IMR-90 (cell line): ENCODE measurements at regions not wholly inside any gene's neighbourhood (a gene's known extent, or its start where the extent isn't known, plus 50 kb on each side); places are given as distances from the start of the nearest gene placed in this dataset.

Experiments
- ATAC-seq: fragments of 200-7000 bp; cut with Tn5 transposase; 2 replicates; pipeline ENCODE4 v1.9.1; 2020; ENCODE audit warnings: low read depth, mild to moderate bottlenecking, moderate library complexity
- BruUV-seq: library from RNA; stranded (reverse); fragments of 400-500 nt; replicated peaks from 2 replicates; lab custom pipeline; 2021; lab: Mats Ljungman, UMichigan
- CTCF ChIA-PET: fragments of 300-600 bp; formaldehyde crosslinking; extraction: SDS; loops from one replicate; lab custom pipeline; 2021; ENCODE audit warnings: antibody characterized with exemption; lab: Yijun Ruan, JAX
- POLR2A ChIA-PET: fragments of 300-600 bp; sonication (Branson Sonifier 250); formaldehyde crosslinking; loops from one replicate; lab custom pipeline; 2022; ENCODE audit warnings: antibody characterized with exemption; ENCODE audit not compliant: unreplicated experiment; lab: Charles Lee
- DNase-seq: peaks from one replicate; pipeline ENCODE4 v3.0.0; 2013
- H2AFZ ChIP-seq: replicated peaks from 2 replicates; pipeline ENCODE3; 2013; ENCODE audit warnings: low read length, mild to moderate bottlenecking; ENCODE audit not compliant: poor library complexity
- H2AK5ac ChIP-seq: 2 replicates; pipeline ENCODE4 v1.6.1; 2013; ENCODE audit warnings: low read depth, low read length, inconsistent platforms
- H2AK9ac ChIP-seq: replicated peaks from 2 replicates; pipeline ENCODE3; 2013; ENCODE audit warnings: mild to moderate bottlenecking, low read depth, low read length, moderate library complexity; ENCODE audit not compliant: poor library complexity
- H2BK120ac ChIP-seq: 2 replicates; pipeline ENCODE4 v1.6.1; 2013; ENCODE audit warnings: low read depth, low read length, inconsistent platforms
- H2BK15ac ChIP-seq: 3 replicates; pipeline ENCODE4 v1.6.1; 2013; ENCODE audit warnings: low read depth, low read length, inconsistent platforms
- H2BK20ac ChIP-seq: 2 replicates; pipeline ENCODE4 v1.6.1; 2013; ENCODE audit warnings: low read depth, mild to moderate bottlenecking, inconsistent platforms, low read length, moderate library complexity
- H2BK5ac ChIP-seq: 2 replicates; pipeline ENCODE4 v1.6.1; 2013; ENCODE audit warnings: mild to moderate bottlenecking, low read depth, low read length, inconsistent platforms; ENCODE audit not compliant: poor library complexity, severe bottlenecking
- H3K14ac ChIP-seq: replicated peaks from 2 replicates; pipeline ENCODE4 v1.6.1; 2013; ENCODE audit warnings: low read depth, low read length, inconsistent platforms
- H3K18ac ChIP-seq: 2 replicates; pipeline ENCODE4 v1.6.1; 2013; ENCODE audit warnings: low read depth, low read length, control low read depth
- H3K23ac ChIP-seq: 2 replicates; pipeline ENCODE4 v1.6.1; 2013; ENCODE audit warnings: low read depth, low read length, inconsistent platforms
- H3K27ac ChIP-seq: 2 replicates; pipeline ENCODE4 v1.5.1; 2013; ENCODE audit warnings: mild to moderate bottlenecking, control low read depth, low read length; ENCODE audit not compliant: insufficient read depth
- H3K27me3 ChIP-seq: 2 replicates; pipeline ENCODE4 v1.6.1; 2013; ENCODE audit warnings: low read length; ENCODE audit not compliant: control insufficient read depth, insufficient read depth
- H3K36me3 ChIP-seq: 2 replicates; pipeline ENCODE4 v1.6.1; 2013; ENCODE audit warnings: low read length, mixed read lengths; ENCODE audit not compliant: control insufficient read depth, insufficient read depth
- H3K4ac ChIP-seq: 2 replicates; pipeline ENCODE4 v1.6.1; 2013; ENCODE audit warnings: low read depth, low read length, inconsistent platforms
- H3K4me1 ChIP-seq: 2 replicates; pipeline ENCODE4 v1.6.1; 2013; ENCODE audit warnings: low read length, mixed read lengths; ENCODE audit not compliant: control insufficient read depth, insufficient read depth
- H3K4me2 ChIP-seq: 2 replicates; pipeline ENCODE4 v1.6.1; 2013; ENCODE audit warnings: low read depth, mild to moderate bottlenecking, control low read depth, low read length, moderate library complexity
- H3K4me3 ChIP-seq: 2 replicates; pipeline ENCODE4 v1.5.1; 2013; ENCODE audit warnings: low read depth, mild to moderate bottlenecking, control low read depth, low read length, moderate library complexity; ENCODE audit not compliant: insufficient read depth
- H3K56ac ChIP-seq: 2 replicates; pipeline ENCODE4 v1.6.1; 2013; ENCODE audit warnings: low read length, inconsistent platforms; ENCODE audit not compliant: insufficient read depth; ENCODE audit errors: extremely low read depth
- H3K79me1 ChIP-seq, 2 experiments: 2 replicates each; pipeline ENCODE4 v1.6.1; 2013; ENCODE audit warnings: low read length in 2 of 2, inconsistent platforms in 1 of 2, low read depth in 1 of 2
- H3K9ac ChIP-seq: 2 replicates; pipeline ENCODE4 v1.6.1; 2013; ENCODE audit warnings: low read depth, low read length, control low read depth
- H3K9me1 ChIP-seq: 2 replicates; pipeline ENCODE4 v1.6.1; 2013; ENCODE audit warnings: low read length, inconsistent platforms; ENCODE audit not compliant: insufficient read depth
- H3K9me3 ChIP-seq: 2 replicates; pipeline ENCODE4 v1.6.1; 2013; ENCODE audit warnings: low read length; ENCODE audit not compliant: control insufficient read depth, insufficient read depth
- H4K20me1 ChIP-seq: 2 replicates; pipeline ENCODE4 v1.6.1; 2013; ENCODE audit warnings: low read length, inconsistent platforms; ENCODE audit not compliant: insufficient read depth
- H4K5ac ChIP-seq: 2 replicates; pipeline ENCODE4 v1.6.1; 2013; ENCODE audit warnings: mild to moderate bottlenecking, low read depth, low read length, control low read depth
- H4K8ac ChIP-seq, 2 experiments: 2 replicates each; pipeline ENCODE4 v1.6.1; 2013; ENCODE audit warnings: low read depth in 2 of 2, low read length in 2 of 2, control low read depth in 1 of 2, inconsistent platforms in 1 of 2
- H4K91ac ChIP-seq: 2 replicates; pipeline ENCODE4 v1.6.1; 2013; ENCODE audit warnings: low read depth, low read length, inconsistent platforms; ENCODE audit not compliant: insufficient read depth
- CEBPB ChIP-seq: IDR thresholded peaks from 2 replicates; pipeline ENCODE4 v1.6.1; 2012; ENCODE audit warnings: low read depth, low read length, improper control_type of control experiment
- CHD1 ChIP-seq: IDR thresholded peaks from 2 replicates; pipeline ENCODE4 v1.6.1; 2012; ENCODE audit warnings: low read depth, low read length, improper control_type of control experiment
- FOS ChIP-seq: fragments of 150-350 bp; IDR thresholded peaks from 2 replicates; pipeline ENCODE4 v1.6.1; 2016; ENCODE audit warnings: low read depth, low read length
- MAFK ChIP-seq: IDR thresholded peaks from 2 replicates; pipeline ENCODE4 v1.6.1; 2012; ENCODE audit warnings: low read depth, low read length, improper control_type of control experiment
- MAZ ChIP-seq: IDR thresholded peaks from 2 replicates; pipeline ENCODE4 v1.6.1; 2012; ENCODE audit warnings: low read depth, mild to moderate bottlenecking, low read length, improper control_type of control experiment, moderate library complexity, borderline replicate concordance
- MXI1 ChIP-seq: IDR thresholded peaks from 2 replicates; pipeline ENCODE4 v1.6.1; 2012; ENCODE audit warnings: low read depth, mild to moderate bottlenecking, low read length, moderate library complexity, borderline replicate concordance
- NFE2L2 ChIP-seq: fragments of 150-350 bp; IDR thresholded peaks from 2 replicates; pipeline ENCODE4 v1.6.1; 2016; ENCODE audit warnings: low read depth, mild to moderate bottlenecking, low read length
- POLR2A ChIP-seq: IDR thresholded peaks from 2 replicates; pipeline ENCODE4 v1.6.1; 2012; ENCODE audit warnings: mild to moderate bottlenecking, low read depth, low read length
- RAD21 ChIP-seq: IDR thresholded peaks from 2 replicates; pipeline ENCODE4 v1.6.1; 2012; ENCODE audit warnings: low read length, improper control_type of control experiment
- RCOR1 ChIP-seq: IDR thresholded peaks from 2 replicates; pipeline ENCODE4 v1.6.1; 2012; ENCODE audit warnings: mild to moderate bottlenecking, low read length, improper control_type of control experiment; ENCODE audit not compliant: insufficient replicate concordance
- RFX5 ChIP-seq: IDR thresholded peaks from 2 replicates; pipeline ENCODE4 v1.8.0; 2012; ENCODE audit warnings: low read depth, mild to moderate bottlenecking, low read length, moderate library complexity
- SMC3 ChIP-seq: fragments of 150-350 bp; IDR thresholded peaks from 2 replicates; pipeline ENCODE4 v1.6.1; 2016; ENCODE audit warnings: low read depth, mild to moderate bottlenecking, antibody characterized with exemption, low read length, moderate library complexity
- WGBS, 2 experiments: methylation state at CpG; one replicate each; pipeline versions ENCODE4 v1.1.5 to v1.1.7; 2013; ENCODE audit warnings: missing lambda C conversion rate in 2 of 2; ENCODE audit not compliant: insufficient read length in 1 of 2; ENCODE audit errors: extremely low coverage in 2 of 2; 5-methylcytosine and 5-hydroxymethylcytosine counted together
- dilution Hi-C: fragments of 300-500 bp; cut with HindIII; formaldehyde crosslinking; loops from one replicate; pipeline ENCODE4 v1.14.3; 2018; ENCODE audit warnings: low sequenced_read_pairs; ENCODE audit not compliant: unreplicated experiment
- in situ Hi-C: fragments of 300-500 bp; cut with MboI; formaldehyde crosslinking; loops from 3 replicates; pipeline ENCODE4 v1.14.3; 2019; ENCODE audit warnings: low sequenced_read_pairs, inconsistent platforms, mixed read lengths
- intact Hi-C: fragments of 100-400 bp; cut with micrococcal nuclease; formaldehyde crosslinking; loops from 2 replicates; pipeline ENCODE4 v1.10.0; 2022
- TF ChIP-seq, protein P1 (sequence below): conservative IDR thresholded peaks from 2 replicates; pipeline ENCODE4 v1.5.1; 2012; ENCODE audit warnings: mild to moderate bottlenecking, low read depth, low read length, improper control_type of control experiment
- TF ChIP-seq, protein P2 (sequence below): fragments of 150-350 bp; IDR thresholded peaks from 2 replicates; pipeline ENCODE4 v1.6.1; 2016; ENCODE audit warnings: low read depth, mild to moderate bottlenecking, low read length, moderate library complexity, borderline replicate concordance
- TF ChIP-seq, protein P3 (sequence below): fragments of 150-350 bp; IDR thresholded peaks from 2 replicates; pipeline ENCODE4 v1.6.1; 2017; ENCODE audit warnings: mild to moderate bottlenecking, antibody characterized with exemption, low read length, low read depth

DNA sequence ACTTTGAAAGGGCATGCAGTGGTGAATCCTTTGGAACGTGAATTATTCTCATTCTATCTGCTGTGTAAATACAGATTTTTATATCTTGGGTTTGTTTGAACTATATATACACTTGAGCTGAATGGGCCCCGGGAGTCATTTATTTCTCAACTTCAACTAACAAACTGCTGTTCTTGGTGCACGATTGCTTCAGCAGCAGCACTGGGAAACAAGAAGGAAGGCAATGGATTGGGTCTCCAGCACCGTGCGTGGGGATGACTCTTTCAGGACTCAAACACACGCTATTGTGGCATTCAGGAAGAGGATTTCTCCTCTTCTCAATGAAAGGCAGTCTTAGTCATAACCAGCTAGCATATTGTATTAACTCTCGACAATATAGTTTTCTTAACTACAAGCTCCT lies 226.0 kb upstream of the NFE2L3 start:
- ATAC-seq (no peak), DNase-seq (no peak)
- ChIA-PET POLR2A (no interaction called here), CTCF (no interaction called here)
- H2BK120ac ChIP-seq = no peak overlapping the region
- TF ChIP-seq, protein P1, sequence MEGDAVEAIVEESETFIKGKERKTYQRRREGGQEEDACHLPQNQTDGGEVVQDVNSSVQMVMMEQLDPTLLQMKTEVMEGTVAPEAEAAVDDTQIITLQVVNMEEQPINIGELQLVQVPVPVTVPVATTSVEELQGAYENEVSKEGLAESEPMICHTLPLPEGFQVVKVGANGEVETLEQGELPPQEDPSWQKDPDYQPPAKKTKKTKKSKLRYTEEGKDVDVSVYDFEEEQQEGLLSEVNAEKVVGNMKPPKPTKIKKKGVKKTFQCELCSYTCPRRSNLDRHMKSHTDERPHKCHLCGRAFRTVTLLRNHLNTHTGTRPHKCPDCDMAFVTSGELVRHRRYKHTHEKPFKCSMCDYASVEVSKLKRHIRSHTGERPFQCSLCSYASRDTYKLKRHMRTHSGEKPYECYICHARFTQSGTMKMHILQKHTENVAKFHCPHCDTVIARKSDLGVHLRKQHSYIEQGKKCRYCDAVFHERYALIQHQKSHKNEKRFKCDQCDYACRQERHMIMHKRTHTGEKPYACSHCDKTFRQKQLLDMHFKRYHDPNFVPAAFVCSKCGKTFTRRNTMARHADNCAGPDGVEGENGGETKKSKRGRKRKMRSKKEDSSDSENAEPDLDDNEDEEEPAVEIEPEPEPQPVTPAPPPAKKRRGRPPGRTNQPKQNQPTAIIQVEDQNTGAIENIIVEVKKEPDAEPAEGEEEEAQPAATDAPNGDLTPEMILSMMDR = no peak
- no peak for TF ChIP-seq CEBPB
- no peak for TF ChIP-seq FOS
- TF ChIP-seq MAFK = no peak
- TF ChIP-seq, protein P2, sequence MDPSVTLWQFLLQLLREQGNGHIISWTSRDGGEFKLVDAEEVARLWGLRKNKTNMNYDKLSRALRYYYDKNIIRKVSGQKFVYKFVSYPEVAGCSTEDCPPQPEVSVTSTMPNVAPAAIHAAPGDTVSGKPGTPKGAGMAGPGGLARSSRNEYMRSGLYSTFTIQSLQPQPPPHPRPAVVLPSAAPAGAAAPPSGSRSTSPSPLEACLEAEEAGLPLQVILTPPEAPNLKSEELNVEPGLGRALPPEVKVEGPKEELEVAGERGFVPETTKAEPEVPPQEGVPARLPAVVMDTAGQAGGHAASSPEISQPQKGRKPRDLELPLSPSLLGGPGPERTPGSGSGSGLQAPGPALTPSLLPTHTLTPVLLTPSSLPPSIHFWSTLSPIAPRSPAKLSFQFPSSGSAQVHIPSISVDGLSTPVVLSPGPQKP = no peak
- no peak for TF ChIP-seq MXI1
- TF ChIP-seq, protein P3, sequence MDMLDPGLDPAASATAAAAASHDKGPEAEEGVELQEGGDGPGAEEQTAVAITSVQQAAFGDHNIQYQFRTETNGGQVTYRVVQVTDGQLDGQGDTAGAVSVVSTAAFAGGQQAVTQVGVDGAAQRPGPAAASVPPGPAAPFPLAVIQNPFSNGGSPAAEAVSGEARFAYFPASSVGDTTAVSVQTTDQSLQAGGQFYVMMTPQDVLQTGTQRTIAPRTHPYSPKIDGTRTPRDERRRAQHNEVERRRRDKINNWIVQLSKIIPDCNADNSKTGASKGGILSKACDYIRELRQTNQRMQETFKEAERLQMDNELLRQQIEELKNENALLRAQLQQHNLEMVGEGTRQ = no peak
- TF ChIP-seq POLR2A = no peak
- TF ChIP-seq CHD1 = no peak
- no peak for TF ChIP-seq NFE2L2
- no peak for TF ChIP-seq RAD21
- TF ChIP-seq SMC3 = no peak
- TF ChIP-seq MAZ = no peak
- TF ChIP-seq RCOR1 = no peak
- TF ChIP-seq RFX5 = no peak
- no peaks in the 10 kb centered on the region for H4K20me1 ChIP-seq
- no peak overlapping the region for H3K23ac ChIP-seq
- H3K4ac ChIP-seq = no peak overlapping the region
- H2AK5ac ChIP-seq = no peak overlapping the region
- in situ Hi-C loops (no loop called here), dilution Hi-C loops (no loop called here), intact Hi-C loops (no loop called here)
- no peak overlapping the region for H3K18ac ChIP-seq
- no peak overlapping the region for H2BK20ac ChIP-seq
- H2BK15ac ChIP-seq = no peak overlapping the region
- no peak overlapping the region for H4K5ac ChIP-seq
- no peak overlapping the region for H3K9ac ChIP-seq
- H3K79me1 ChIP-seq = no peaks in the 10 kb centered on the region
- no peaks in the 10 kb centered on the region for H3K36me3 ChIP-seq
- H3K4me1 ChIP-seq = no peaks in the 10 kb centered on the region
- no peak overlapping the region for H3K4me2 ChIP-seq
- H3K27me3 ChIP-seq = no peaks in the 10 kb centered on the region
- no peaks in the 10 kb centered on the region for H3K9me3 ChIP-seq
- H4K91ac ChIP-seq = no peak overlapping the region
- no peak overlapping the region for H3K4me3 ChIP-seq
- no peak overlapping the region for H2BK5ac ChIP-seq
- no peak overlapping the region for H3K27ac ChIP-seq
- no TSS peak for BruUV-seq
- no peak overlapping the region for H4K8ac ChIP-seq
- H3K56ac ChIP-seq = no peak overlapping the region
- no peaks in the 10 kb centered on the region for H3K9me1 ChIP-seq
- no CpG with 5 or more reads among the region's 7 CpGs for WGBS, 2 experiments
- H3K14ac ChIP-seq = no peak overlapping the region
- H2AFZ ChIP-seq = no peak overlapping the region
- no peak overlapping the region for H2AK9ac ChIP-seq
